Osteoblast (primary cell): ENCODE measurements at regions not wholly inside any gene's neighbourhood (a gene's known extent, or its start where the extent isn't known, plus 50 kb on each side); places are given as distances from the start of the nearest gene placed in this dataset.

Experiments used
- DNase-seq: peaks from one replicate; pipeline ENCODE4 v3.0.0; 2011; ENCODE audit warnings: low spot score, mixed read lengths; ENCODE audit not compliant: insufficient read length; ENCODE audit errors: missing footprints
- H2AFZ ChIP-seq: 2 replicates; pipeline ENCODE4 v1.6.0; 2011; ENCODE audit warnings: mild to moderate bottlenecking, low read length
- H3K27ac ChIP-seq: 2 replicates; pipeline ENCODE4 v1.5.1; 2011; ENCODE audit warnings: mild to moderate bottlenecking, low read depth, low read length, moderate library complexity
- H3K27me3 ChIP-seq: 2 replicates; pipeline ENCODE4 v1.6.0; 2012; ENCODE audit warnings: mild to moderate bottlenecking, control low read depth, inconsistent platforms, low read length, moderate library complexity; ENCODE audit not compliant: insufficient read depth
- H3K36me3 ChIP-seq: 2 replicates; pipeline ENCODE4 v1.5.1; 2011; ENCODE audit warnings: mild to moderate bottlenecking, low read length, control low read depth, moderate library complexity; ENCODE audit not compliant: insufficient read depth
- H3K4me1 ChIP-seq: 2 replicates; pipeline ENCODE4 v1.5.1; 2011; ENCODE audit warnings: mild to moderate bottlenecking, low read length, control low read depth, moderate library complexity; ENCODE audit not compliant: insufficient read depth
- H3K4me2 ChIP-seq: 2 replicates; pipeline ENCODE4 v1.6.0; 2011; ENCODE audit warnings: mild to moderate bottlenecking, low read length; ENCODE audit not compliant: insufficient read depth
- H3K4me3 ChIP-seq: fragments of 200-600 bp; sonication (generic); 3 replicates; pipeline ENCODE4 v1.5.1; 2012; ENCODE audit warnings: mild to moderate bottlenecking, low read length, inconsistent platforms; ENCODE audit not compliant: insufficient read depth
- H3K79me2 ChIP-seq: 2 replicates; pipeline ENCODE4 v1.6.0; 2012; ENCODE audit warnings: mild to moderate bottlenecking, low read length, control low read depth, inconsistent platforms; ENCODE audit not compliant: insufficient read depth
- H3K9me3 ChIP-seq: 2 replicates; pipeline ENCODE4 v1.5.1; 2011; ENCODE audit warnings: low read depth, low read length, control low read depth
- H4K20me1 ChIP-seq: 2 replicates; pipeline ENCODE4 v1.6.0; 2012; ENCODE audit warnings: mild to moderate bottlenecking, low read length, control low read depth; ENCODE audit not compliant: insufficient read depth
- TF ChIP-seq, protein P1 (sequence below): IDR thresholded peaks from 2 replicates; pipeline ENCODE4 v1.5.1; 2011; ENCODE audit warnings: mild to moderate bottlenecking, low read depth, low read length, moderate library complexity; ENCODE audit errors: extremely low read depth

DNA sequence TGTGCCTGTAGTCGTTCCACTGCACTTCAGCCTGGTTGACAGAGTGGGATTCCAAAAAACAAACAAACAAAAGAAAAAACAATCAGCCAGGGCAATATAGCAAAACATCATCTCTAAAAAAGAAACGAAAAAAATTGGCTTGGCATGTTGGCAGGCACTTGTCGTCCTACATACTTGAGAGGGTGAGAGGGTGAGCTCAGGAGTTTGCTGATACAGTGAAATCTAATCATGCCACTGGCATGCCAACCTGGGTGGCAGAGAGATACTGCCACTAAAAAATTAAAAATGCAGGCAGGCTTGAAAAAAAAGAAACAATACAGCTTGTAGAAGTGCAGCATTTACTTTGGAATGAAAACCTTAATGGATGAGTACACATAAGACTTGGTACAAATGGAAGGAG, 282.9 kb upstream of the RGPD4 start:
- Histone ChIP-seq H3K27ac (no peak overlapping the region), H3K27me3 (no peaks in the 10 kb centered on the region), H3K79me2 (no peaks in the 10 kb centered on the region), H3K4me1 (no peaks in the 10 kb centered on the region), H3K9me3 (no peaks in the 10 kb centered on the region), H3K4me3 (no peak overlapping the region), H4K20me1 (no peaks in the 10 kb centered on the region), H2AFZ (no peak overlapping the region), H3K36me3 (no peaks in the 10 kb centered on the region), H3K4me2 (no peak overlapping the region)
- TF ChIP-seq, protein P1, sequence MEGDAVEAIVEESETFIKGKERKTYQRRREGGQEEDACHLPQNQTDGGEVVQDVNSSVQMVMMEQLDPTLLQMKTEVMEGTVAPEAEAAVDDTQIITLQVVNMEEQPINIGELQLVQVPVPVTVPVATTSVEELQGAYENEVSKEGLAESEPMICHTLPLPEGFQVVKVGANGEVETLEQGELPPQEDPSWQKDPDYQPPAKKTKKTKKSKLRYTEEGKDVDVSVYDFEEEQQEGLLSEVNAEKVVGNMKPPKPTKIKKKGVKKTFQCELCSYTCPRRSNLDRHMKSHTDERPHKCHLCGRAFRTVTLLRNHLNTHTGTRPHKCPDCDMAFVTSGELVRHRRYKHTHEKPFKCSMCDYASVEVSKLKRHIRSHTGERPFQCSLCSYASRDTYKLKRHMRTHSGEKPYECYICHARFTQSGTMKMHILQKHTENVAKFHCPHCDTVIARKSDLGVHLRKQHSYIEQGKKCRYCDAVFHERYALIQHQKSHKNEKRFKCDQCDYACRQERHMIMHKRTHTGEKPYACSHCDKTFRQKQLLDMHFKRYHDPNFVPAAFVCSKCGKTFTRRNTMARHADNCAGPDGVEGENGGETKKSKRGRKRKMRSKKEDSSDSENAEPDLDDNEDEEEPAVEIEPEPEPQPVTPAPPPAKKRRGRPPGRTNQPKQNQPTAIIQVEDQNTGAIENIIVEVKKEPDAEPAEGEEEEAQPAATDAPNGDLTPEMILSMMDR = no peak
- DNase-seq = no peak

DNA sequence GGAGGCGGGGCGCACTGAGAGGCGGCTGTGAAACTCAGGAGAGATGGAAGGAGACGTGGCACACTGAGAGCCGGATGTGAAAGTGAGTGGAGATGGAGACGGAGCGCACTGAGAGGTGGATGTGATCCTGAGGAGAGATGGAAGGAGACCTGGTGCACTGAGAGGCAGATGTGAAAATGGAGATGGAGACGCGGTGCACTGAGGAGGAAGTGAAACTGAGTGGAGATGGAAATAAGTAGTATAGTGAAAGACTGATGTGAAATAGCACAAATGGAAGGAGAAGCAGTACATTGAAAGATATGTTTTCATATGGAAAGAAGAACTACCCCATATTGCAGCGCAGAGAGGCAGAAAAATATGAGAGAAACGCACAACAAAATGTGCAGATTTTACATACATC, 281.6 kb upstream of the RGPD4 start:
- Histone ChIP-seq H2AFZ (no peak overlapping the region), H3K4me1 (no peaks in the 10 kb centered on the region), H3K4me3 (no peak overlapping the region), H3K27me3 (no peaks in the 10 kb centered on the region), H3K4me2 (no peak overlapping the region), H3K9me3 (no peaks in the 10 kb centered on the region), H3K27ac (no peak overlapping the region), H4K20me1 (no peaks in the 10 kb centered on the region), H3K79me2 (no peaks in the 10 kb centered on the region), H3K36me3 (no peaks in the 10 kb centered on the region)
- TF ChIP-seq, protein P1 = no peak
- no peak for DNase-seq

DNA sequence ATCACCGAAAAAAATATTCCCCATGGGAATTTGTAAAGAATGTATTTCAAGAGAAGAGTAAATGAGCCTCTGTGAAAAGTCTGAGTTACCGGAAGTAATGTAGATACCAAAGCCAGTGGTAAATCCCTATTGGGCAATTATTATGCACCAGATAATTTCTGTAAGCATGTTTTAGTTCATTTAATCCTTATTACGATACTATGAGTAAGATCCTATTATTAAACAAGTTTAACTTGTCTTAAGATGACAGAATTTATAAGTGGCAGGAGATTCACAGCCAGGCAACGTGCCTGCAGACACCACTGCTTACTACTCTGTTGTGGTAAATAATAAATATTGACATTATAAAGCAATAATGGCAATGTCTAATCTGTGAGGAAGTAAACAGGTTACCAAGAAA, 280.8 kb upstream of the RGPD4 start:
- H2AFZ ChIP-seq = no peak overlapping the region
- no peaks in the 10 kb centered on the region for H4K20me1 ChIP-seq
- no peaks in the 10 kb centered on the region for H3K36me3 ChIP-seq
- no peak overlapping the region for H3K4me2 ChIP-seq
- no peak overlapping the region for H3K4me3 ChIP-seq
- H3K79me2 ChIP-seq = no peaks in the 10 kb centered on the region
- TF ChIP-seq, protein P1 = no peak
- no peak for DNase-seq
- H3K27me3 ChIP-seq = no peaks in the 10 kb centered on the region
- no peaks in the 10 kb centered on the region for H3K9me3 ChIP-seq
- H3K27ac ChIP-seq = no peak overlapping the region
- no peaks in the 10 kb centered on the region for H3K4me1 ChIP-seq

DNA sequence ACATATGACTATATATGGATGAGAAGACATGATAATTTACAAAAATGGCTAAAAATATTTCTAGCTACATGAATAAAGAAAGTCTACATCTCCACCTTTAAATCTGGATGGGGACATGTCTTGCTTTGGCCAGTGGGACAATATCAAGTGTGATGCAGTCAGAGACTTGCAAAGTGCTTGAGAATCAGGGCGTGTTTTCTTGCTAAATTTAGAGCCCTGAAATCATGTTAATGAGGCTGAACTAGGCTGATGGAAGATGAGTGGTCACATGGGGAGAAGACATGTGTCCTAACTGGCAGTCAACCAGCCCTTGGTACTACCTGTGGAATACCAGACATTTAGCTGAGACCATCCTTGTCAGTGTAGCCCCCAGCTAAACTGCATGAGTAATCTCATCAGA, 278.5 kb upstream of the RGPD4 start:
- Histone ChIP-seq H3K27ac (no peak overlapping the region), H3K79me2 (no peaks in the 10 kb centered on the region), H3K36me3 (no peaks in the 10 kb centered on the region), H3K4me1 (no peaks in the 10 kb centered on the region), H3K4me2 (no peak overlapping the region), H2AFZ (no peak overlapping the region), H3K4me3 (no peak overlapping the region), H3K9me3 (no peaks in the 10 kb centered on the region), H3K27me3 (no peaks in the 10 kb centered on the region), H4K20me1 (no peaks in the 10 kb centered on the region)
- no peak for DNase-seq
- TF ChIP-seq, protein P1 = no peak
